GM12872 (cell line): ENCODE measurements at regions not wholly inside any gene's neighbourhood (a gene's known extent, or its start where the extent isn't known, plus 50 kb on each side); places are given as distances from the start of the nearest gene placed in this dataset.

Experiments used
- CTCF ChIP-seq: IDR thresholded peaks from 3 replicates; pipeline ENCODE4 v1.5.1; 2011; ENCODE audit warnings: low read depth, mild to moderate bottlenecking, low read length, moderate library complexity; ENCODE audit not compliant: insufficient read depth

GRCh38 chr14:62030387-62030786 lies 268.2 kb downstream of the SNAPC1 start:
- TF ChIP-seq CTCF = no peak

- no peak for TF ChIP-seq CTCF
Measured at GRCh38 chr14:62031504-62031903, 269.3 kb downstream of the SNAPC1 start.

DNA sequence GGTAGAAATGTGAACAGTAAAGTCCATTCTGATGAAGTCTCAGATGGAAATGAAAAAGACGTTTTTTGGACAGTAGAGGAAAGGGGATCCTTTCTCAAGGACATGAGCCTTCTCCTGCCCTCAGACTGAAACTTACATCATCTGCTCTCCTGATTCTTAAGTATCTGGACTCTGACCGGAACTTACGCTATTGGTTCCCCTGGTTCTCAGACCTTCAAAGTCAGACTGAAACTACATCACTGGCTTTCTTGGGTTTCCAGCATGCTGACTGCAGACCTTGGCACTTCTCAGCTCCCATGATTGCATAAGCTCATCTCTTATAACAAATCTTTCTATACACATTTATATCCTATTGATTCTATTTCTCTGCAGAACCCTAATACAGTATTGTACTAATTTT lies 291.0 kb downstream of the SNAPC1 start:
- TF ChIP-seq CTCF = no peak

- TF ChIP-seq CTCF = no peak
Measured at GRCh38 chr14:62056789-62057188, 294.6 kb downstream of the SNAPC1 start.

DNA sequence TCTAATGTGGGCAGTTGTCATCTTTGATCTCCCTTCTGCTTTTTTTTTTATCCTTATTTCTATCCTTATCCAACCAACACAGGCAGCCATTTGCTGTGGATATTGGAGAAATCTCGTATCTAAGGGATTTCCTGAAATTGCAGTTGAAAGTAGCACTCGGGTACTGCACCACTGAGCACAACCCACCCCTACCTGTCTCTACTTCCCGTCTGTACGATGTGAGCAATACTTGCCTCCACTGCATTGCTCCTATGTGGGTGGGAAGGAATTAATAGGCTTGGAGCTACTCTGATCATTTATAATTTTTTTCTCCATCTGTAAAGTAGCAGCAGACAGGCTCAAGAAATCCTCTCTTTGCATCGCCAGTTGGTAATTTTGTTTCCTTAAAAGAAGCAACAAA lies 300.4 kb downstream of the SNAPC1 start:
- TF ChIP-seq CTCF = no peak

DNA sequence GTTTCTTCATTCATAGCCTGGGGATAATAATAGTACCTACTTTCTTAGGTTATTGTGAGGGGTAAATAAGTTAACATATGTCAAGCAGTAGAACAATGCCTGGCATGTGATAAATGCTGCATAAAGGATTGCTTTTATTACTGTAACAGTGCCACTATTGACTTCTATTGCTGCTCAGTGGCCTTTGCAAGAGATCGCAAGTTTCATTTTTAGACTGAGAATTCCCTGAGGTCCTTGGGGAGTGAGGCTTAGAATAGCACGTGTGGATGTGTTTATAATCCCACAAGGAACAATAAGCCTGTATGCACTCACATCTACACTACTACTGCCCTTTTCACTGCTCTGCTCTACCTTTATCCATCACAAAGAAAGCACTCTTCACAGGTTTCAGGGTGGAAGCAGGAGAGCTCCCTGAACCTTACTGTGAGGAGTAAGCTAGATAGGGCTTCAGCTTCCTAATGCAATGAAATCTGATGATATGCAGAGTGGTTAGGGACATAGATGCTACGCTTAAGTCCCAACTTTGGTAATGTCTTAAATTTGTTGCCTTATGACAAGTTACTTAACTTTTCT lies 302.6 kb downstream of the SNAPC1 start:
- TF ChIP-seq CTCF = no peak

DNA sequence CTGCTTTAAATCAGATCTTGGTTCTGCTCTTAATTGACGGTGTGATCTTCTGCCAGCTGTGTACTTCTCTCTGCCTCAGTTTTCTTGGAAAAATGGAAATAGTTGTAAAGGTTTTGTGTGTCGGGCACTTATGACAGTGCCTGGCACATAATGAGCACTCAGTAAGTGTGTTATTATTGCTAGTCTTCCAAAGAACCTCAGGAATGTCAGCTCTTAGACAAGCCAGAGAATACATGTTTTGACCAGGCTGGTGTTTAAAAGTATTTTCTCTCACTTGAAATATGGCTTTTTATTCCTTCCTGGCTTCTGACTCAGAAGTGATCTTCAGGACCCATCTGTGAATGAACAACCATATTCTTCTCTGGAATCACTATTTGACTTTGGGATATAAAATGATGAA lies 304.1 kb downstream of the SNAPC1 start:
- TF ChIP-seq CTCF = no peak
